ENCODE measurements at regions not wholly inside any gene's neighbourhood (a gene's known extent, or its start where the extent isn't known, plus 50 kb on each side); places are given as distances from the start of the nearest gene placed in this dataset.
A peak's percentile ranks its signal among the peaks of the same experiment; 100 is the strongest.
"Not testable (repeated sequence)": the region's sequence is repeated elsewhere in the genome, so short reads cannot be mapped to it uniquely, and the experiment has no call there.

DNA sequence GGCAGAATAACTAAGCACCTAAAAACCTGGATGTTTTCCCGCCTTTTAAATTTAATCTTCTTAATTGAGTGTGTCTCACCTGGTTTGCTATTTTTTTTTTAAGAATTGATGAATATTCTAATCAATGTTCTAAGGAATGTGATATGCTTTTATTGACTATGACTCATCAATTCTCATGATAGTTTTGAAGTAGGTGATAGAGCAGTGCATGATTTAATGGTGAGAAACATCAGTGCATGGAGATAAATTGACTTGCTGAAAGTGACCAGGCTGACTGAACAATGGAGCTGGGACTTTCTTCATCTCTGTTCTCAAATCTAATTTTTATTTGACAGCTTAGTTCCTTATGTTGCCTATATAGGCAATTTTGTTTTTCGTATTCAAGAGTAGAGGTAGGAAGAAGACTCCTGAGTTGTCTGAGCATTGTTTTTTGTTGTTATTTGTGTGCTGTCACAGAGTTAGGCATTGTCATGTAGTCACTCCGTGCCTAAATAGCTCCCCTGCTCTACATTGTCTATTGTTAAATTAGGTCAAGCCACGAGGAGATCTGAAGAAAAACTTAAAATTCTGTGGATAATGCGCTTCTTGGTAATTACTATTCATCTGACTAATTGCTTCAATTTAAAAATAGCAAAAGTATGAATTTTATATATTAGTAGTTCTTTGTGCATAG lies 59.0 kb upstream of the NUTM2F start:
- DNase-seq = not testable (repeated sequence)

DNA sequence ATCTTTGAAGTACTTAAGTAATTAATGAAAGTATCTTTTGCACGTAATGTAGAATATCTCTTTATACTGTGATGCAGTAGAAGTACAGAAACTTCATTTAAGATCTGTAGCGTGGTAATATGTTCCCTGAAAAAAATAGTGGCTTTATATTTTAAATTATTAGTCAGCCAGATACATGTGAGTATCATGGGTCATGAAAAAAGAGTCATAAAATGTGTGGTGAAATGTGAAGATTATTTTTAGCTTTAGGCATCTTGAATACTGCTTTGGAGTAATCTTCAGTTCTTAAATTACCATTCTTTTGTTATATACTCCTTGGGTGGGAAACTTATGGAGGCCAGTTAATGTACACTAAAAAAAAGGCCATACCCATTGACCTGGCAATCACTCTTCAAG lies 59.6 kb upstream of the NUTM2F start:
- DNase-seq = not testable (repeated sequence)

DNA sequence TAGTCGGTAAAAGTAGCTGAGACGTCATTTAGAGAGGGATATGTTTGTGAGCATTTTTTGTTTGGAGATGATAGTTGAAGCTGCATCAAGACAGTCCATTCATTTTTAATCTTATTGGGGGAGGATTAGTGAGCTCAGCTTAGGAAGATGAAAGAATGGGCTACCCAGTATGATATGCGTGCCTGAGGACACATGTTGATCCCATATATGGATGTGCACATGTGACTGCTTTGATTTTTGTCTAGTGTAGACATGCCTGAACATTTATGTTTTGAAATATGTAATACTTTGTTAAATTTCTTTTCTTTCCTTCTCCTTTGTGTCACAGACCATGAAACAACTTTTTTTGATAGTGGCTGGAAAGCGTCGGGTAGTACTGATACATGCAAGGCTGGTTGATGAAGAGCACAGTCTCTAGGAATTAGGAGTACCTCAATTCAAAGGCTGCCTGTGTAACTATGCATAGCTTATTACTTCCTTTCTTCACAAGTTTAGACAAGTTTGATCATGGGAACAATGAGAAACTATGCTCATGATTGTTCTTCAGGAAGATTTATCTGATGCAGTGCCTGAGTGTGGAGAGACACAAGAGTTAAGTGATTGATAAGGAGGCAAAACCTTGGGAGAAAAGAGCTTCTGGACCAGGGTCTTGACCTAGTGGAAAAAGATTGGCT lies 62.1 kb upstream of the NUTM2F start:
- DNase-seq = not testable (repeated sequence)

DNA sequence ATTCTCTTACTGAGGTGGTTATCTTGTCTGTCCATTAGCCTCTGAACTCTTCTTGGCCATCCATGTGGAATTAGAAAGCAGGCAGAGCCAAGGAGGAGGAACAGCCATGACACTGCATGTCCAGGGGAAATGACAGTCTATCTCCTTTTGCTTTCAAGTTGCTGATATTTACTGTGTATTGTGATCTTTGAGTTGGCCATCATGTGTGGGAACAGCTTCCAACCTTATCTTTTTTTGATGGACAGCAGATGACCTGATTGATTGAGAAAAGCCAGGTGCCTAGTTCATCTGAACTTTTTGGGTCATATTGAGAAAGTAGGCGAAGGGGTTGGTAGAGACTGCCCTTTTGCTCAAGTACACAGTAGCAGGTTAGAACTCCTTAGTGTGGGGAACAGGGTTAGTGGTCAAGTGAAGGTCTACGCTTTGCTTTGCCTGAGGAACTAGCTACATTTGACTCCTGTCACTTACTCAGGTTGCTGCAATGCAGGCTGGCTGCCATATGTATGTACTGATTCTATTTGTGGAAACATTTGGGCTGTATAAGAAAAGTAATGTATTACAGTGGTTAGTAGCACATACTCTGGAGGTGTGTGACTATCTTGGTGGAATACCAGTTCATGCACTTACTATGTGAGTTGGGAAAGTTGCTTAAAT lies 64.7 kb upstream of the NUTM2F start:
- not testable (repeated sequence) for DNase-seq

DNA sequence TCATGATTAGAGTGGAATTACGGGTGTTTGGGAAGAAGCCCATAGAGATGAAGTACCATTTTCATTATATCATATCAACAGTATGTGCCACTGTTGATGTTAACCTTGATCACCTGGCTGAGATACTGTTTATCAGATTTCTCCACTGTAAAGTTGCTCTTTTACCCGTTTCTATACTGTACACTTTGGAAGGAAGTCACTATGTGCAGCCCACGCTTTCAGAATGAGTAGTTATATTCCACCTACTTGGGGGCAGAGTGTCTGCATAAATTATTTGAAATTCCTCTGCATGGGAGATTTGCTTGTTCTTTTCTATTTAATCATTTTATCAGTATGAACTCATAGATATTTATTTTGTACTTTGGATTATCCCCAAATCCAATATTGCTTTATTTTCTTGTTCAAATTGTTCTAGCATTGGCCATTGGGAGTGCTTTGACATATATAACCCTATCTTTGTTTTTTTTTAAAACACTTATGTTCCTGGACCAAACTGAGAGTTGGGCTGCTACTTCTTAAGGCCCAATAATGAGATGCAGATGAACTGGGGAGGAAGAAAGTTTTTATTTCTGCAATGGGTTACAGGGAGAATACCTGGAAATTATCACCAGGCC lies 69.4 kb upstream of the NUTM2F start:
- not testable (repeated sequence) for DNase-seq

DNA sequence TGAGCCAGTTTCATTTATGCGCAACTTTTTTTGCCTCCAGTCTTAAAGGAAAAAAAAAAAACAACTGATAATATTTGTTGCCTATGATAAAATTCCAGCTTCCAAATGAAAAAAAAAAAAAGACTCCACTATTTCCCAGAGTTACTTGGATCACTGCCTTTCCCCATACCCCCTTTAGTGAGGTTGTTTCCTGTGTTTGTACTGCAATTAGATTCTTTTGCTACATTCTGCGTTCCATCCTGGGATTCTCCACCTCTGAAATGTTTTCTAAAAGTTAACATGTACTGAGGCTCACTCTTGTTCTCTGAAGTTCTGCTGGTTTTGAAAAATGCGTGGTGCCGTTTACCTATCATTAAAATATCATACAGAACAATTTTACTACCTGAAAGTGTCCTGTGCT lies 72.0 kb upstream of the NUTM2F start:
- not testable (repeated sequence) for DNase-seq

DNA sequence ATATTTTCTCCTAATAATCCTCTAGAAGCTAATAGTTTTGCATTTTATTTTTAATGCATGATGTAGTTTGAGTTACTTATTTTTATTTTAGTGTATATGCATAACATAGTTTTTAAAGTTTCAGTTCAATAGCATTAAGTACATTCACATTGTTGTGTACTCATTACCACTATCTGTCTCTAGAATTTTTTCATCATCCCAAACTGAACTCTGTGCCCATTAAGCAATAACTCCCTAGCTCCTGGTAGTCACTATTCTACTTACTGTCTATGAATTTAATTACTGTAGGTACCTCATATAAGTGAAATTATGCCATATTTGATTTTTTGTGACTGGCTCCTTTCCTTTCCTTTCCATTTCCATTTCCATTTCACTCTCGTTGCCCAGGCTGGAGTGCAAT lies 74.4 kb upstream of the NUTM2F start:
- DNase-seq = not testable (repeated sequence)

DNA sequence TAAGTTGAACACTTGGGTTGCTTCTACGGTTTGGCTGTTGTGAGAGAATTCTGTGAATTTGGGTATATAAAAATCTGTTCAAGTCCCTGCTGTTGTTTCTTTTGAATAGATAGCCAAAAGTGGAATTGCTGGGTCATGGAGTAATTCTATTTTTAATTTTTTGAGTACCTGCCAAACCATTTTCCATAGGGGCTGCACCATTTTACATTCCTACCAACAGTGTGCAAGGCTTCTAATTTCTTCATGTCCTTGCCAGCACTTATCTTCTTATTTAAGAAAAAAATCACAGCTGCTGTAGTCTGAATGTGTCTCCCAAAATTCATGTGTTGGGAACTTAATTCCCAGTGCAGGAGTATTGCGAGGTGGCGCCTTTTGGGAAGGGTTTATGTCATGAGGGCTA lies 75.1 kb upstream of the NUTM2F start:
- not testable (repeated sequence) for DNase-seq

DNA sequence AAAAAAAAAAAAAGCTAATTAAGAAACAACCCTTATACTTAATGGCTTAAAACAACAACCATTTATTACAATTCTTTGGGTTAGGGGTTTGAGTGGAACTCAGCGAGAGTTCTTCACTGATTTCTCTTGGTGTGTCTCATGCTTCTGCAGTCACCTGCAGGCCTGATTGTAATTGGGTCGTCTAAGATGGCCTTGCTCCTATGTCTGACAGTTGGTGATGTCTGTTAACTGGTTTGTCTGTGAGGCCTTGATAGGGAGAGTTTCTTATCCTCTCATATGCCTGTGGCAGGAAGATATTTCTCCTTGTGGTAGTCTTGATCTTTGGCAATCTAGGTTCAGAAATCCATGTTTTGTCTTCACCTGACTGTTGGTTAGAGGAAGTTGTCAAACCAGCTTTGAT lies 85.2 kb upstream of the NUTM2F start:
- DNase-seq = not testable (repeated sequence)

DNA sequence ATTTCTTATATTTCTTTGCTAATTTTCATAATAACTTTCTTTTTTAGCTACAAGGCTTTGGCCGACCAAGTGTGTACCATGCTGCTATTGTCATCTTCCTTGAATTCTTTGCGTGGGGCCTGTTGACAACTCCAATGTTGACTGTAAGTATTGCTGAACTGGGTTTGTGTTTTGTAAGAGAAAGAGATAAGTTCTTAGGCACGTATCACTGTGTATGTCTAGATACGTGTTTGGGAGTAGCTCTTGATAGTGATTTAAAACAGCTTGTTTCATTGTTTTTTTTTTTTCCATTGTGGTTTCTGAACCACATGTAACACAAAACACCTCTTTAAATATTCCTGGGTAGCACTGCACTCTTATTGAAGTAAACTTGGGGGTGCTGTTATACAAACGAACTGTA lies 86.7 kb upstream of the NUTM2F start:
- not testable (repeated sequence) for DNase-seq

DNA sequence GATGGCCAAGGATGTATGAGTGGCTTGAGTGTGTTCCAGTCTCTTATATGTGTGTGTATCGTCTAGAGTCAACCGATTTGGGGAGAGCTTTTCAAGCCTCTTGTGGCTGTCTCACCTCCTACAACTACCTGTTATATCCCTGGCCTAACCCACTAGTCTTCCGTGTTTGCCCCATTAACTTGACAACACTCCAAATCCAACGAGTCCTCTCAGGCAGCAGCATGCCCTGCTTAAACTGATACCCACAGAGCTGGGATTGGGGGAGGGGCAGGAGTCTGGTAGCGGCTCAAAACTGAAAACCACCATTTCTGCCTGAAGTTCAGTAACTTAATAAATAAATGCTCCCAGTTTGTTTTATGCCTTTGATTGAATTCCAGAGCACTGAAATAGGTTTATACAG lies 91.7 kb upstream of the NUTM2F start:
- not testable (repeated sequence) for DNase-seq

DNA sequence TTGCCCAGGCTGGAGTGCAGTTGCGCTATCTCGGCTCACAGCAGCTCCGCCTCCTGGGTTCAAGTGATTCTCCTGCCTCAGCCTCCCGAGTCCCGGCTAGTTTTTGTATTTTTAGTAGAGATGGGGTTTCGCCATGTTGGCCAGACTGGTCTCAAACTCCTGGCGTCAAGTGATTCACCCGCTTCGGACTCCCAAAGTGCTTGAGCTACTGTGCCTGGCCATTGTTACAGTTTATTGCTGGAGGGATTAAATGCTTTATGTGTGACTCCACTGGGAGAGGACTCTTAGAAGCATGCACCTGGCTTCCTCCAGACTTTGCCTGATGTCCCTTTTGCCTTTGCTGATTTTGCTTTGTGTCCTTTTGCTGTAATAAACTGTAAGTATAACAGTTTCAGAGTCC lies 93.5 kb upstream of the NUTM2F start:
- DNase-seq = not testable (repeated sequence)

DNA sequence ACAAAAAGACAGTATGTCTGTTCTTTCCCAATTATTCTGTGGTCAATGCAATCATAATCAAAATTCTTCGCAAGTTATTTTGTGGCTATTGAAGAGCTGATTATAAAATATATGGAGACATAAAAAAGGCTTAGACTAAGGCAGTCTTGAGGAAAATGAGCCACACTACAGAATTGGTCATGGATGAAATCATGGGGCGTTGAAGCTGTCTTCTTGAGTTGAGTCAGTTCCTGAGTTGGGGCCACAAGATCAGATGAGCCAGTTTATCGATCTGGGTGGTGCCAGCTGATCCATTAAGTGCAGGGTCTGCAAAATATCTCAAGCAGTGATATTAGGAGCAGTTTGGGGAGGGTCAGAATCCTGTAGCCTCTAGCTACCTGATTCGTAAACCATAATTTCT lies 96.9 kb upstream of the NUTM2F start:
- not testable (repeated sequence) for DNase-seq

DNA sequence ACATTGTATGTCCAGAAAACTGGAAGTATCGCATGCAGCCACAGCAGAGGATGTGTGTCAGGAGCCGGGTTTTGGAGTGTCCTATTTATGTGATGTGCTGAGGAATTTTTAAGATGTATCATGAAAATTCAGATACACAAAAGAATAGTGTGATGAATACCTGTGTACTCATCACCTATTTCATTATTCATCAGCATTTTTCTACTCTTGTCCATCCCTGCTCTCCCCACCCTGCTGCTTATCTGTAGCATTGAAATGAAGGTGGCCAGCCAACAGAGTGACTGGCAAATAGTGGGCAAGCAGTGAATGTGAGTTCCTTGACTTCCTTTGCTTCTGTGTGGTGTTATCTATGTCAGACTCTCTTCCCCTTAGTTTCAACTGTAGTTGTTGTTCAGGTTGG lies 108.7 kb upstream of the NUTM2F start:
- not testable (repeated sequence) for DNase-seq

DNA sequence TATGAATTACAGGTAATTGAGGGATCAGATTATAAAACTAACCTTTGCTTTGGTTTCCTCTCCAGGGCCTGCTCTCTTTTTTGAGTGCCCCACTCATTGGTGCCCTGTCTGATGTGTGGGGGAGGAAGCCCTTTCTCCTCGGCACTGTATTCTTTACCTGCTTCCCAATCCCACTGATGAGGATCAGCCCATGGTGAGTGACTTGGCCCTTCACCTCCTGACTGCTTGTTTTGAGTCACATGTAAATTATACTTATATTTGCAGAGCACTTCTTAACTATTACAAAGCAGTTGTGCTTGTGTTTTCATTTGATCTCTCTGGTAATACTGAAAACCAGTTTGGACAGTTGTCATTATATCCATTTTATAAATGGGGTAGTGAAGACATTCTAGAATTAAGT lies 109.9 kb upstream of the NUTM2F start:
- DNase-seq = not testable (repeated sequence)

DNA sequence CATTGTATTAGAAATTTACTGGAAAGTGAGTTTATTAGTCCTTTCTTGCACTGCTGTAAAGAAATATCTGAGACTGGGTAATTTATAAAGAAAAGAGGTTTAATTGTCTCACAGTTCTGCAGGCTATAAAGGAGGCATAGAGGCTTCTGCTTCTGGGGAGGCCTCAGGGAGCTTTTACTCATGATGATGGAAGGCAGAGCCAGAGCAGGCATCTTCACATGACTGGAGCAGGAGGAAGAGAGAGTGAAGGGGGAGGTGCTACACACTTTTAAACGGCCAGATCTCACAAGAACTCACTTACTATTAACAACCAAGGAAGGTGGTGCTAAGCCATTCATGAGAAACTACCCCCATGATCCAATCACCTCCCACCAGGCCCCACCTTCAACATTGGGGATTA lies 112.7 kb upstream of the NUTM2F start:
- not testable (repeated sequence) for DNase-seq

DNA sequence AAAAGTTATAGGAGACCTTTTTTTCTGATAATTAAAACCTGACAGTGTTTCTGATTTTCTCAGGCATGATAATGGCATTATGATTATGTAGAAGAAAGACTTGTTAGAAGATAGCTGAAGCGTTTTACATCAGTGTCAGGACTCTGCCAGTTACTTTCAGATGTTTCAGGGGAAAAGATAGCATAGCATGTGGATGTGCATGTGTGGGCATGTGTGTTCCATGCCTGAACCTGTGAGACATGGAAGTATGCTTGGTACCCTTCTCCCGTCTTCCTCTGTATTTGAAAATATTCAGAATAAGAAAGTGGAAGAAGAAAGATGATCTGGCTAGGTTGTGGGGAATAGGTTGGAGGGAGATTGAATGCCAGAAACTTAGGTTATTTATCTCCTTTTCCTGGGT lies 113.1 kb upstream of the PCAT7 start:
- DNase-seq = no peak

DNA sequence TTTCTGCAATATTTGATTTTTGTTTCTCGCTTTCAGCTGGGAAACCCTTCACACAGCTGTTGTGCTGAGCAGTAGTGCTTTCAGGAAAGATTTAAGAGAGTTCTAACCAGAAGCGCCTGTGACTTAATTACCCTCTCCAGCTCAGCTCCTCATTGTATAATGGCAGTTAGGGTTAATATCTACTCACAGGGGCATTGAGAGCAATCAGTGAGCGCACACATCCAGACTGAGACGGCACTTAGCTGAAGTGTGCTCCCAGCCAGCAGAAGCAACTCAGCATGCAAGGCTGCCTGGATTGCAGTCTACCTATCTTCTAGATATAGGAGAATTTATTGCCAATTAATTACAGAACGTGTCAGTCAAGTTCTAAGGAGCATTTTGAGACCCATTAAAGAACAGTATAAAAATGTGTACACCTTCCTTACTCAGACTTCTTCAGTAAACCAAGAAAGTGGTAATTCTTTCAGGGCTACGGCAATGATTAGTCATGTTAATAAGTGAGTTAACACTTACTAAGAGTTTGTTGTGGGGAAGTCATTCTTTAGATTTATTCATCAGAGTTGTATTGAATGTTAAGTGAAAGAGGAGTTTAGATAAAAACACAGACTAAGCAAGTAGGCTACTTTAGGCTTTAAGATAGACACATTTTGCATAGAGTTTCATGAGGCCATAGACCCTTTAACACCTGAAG lies 111.7 kb upstream of the PCAT7 start:
- DNase-seq = peak; percentile 20

DNA sequence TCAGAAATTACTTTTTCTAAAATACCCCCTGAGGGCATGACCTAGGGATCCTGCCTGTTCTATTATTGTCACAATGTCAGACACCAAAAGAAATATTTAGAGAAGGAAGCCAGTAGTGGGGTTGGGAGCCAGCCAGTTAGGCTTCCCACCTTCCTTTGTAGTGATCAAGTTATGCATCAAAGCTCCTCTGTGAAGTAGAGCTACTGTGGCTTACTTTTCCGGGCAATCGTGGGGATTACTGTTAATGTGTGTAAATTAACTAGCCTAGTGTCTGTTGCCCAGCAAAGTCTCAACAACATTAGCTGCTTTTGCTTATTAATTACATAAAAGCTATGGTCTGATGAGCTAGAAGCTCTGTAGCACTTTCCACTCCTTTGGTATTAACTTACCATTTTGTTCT lies 109.0 kb upstream of the PCAT7 start:
- no peak for DNase-seq

DNA sequence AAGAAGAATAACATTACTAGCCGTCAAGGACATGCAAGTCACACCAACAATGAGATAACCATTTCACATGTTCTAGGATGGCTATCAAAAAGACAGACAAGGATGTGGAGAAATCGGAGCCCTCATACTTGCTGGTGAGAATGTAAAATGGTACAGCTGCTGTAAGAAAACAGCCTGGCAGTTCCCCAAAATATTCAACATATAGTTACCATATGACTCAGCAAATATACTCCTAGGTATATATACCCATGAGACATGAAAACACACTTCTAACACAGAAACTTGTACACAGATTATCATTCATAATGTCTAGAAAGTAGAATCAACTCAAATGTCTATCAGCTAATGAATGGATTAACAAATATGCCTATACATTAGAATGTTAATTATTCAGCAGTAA lies 105.4 kb upstream of the PCAT7 start:
- no peak for DNase-seq

DNA sequence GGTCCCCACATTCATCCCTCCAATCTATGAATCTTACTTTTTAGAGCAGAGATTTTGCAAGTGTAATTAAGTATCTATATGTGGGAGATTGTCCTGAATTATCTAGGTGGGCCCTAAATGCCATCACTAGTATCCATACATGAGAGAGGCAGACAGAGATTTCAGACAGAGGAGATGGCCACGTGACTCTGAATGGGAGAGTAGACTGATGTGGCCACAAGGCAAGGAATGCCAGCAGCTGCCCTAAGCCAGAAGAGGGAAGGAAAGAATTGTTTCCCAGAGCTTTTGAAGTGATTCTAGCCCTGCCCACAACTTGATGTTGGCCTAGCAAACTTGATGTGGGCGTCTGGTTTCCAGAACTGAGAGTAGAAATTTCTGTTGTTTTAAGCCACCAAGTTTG lies 90.1 kb upstream of the PCAT7 start:
- DNase-seq = no peak

DNA sequence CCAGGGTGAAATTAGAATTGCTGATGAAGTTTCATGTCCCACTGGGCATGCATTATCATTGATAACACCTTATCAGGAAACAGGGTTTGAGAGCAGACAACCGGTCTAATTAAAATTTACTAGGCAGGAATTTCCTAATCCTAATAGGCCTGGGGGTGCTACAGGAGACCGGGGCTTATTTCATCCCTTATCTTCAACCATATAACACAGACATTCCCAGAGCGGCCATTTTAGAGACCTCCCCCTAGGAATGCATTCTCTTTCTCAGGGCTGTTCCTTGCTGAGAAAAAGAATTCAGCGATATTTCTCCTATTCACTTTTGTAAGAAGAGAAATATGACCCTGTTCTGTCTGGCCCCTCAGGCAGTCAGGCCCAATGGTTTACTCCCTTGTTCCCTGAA lies 82.8 kb upstream of the PCAT7 start:
- not testable (repeated sequence) for DNase-seq

DNA sequence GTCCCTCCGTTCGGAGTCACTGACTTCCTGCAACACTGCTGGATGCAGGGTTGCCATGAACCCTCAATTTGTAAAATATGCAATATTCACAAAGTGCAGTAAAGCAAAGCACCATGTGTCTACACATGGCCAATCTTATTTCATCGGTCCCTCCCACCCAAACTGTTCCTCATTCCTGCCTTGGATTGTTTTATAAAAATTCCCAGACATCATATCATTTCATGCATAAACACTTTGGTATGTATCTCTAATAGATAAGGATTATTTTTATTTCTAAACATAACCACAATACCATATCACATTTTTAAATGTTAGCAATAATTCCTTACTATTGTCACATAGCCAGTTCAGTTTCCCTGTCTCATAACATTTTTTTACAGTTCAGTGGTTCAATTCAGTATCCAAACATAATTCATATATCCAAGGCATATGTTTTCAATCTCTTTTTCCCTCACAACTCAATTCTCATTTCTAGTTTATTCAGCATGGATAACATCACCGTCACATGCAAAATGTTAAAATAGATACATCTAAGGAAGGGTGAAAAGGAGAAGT lies 82.0 kb upstream of the PCAT7 start:
- DNase-seq = no peak
